Stomach (tissue), 4 donors: ENCODE measurements at regions not wholly inside any gene's neighbourhood (a gene's known extent, or its start where the extent isn't known, plus 50 kb on each side); places are given as distances from the start of the nearest gene placed in this dataset.

Experiments used
- CTCF ChIP-seq, 7 experiments: fragments of 450-650 bp in 4 of 7; fragments of 200-600 bp in 3 of 7; sonication (generic) in 3 of 7; IDR thresholded peaks; one replicate each; pipeline ENCODE4 v1.5.1; 2016 to 2019; ENCODE audit warnings: antibody characterized with exemption in 7 of 7, control low read depth in 2 of 7, mild to moderate bottlenecking in 1 of 7
- POLR2A ChIP-seq, 4 donors: fragments of 450-650 bp; IDR thresholded peaks; one replicate each; pipeline ENCODE4 v1.6.1; 2016; ENCODE audit warnings: antibody characterized with exemption in 4 of 4, control low read depth in 2 of 4, mild to moderate bottlenecking in 1 of 4, moderate library complexity in 1 of 4
- POLR2AphosphoS5 ChIP-seq, 3 donors: sonication (generic); formaldehyde crosslinking; IDR thresholded peaks; one replicate each; pipeline ENCODE4 v1.6.1; 2016; ENCODE audit warnings: antibody characterized with exemption in 3 of 3

GRCh38 chr3:139189943-139190342, 145.3 kb upstream of the PRR23C start:
- no peak for TF ChIP-seq CTCF (IDR thresholded peaks at IDR 0.05)
- TF ChIP-seq POLR2A (IDR thresholded peaks at IDR 0.05): no peak
- no peak for TF ChIP-seq POLR2AphosphoS5 (IDR thresholded peaks at IDR 0.05)
